ENCODE measurements at regions not wholly inside any gene's neighbourhood (a gene's known extent, or its start where the extent isn't known, plus 50 kb on each side); places are given as distances from the start of the nearest gene placed in this dataset.
A peak's percentile ranks its signal among the peaks of the same experiment; 100 is the strongest.

GRCh38 chr4:111595456-111595855, 549.8 kb upstream of the FAM241A start:
- no peak for DNase-seq (ENCODE audit: low spot score)

GRCh38 chr4:111596491-111596890, 548.8 kb upstream of the FAM241A start:
- DNase-seq (ENCODE audit: low spot score) = no peak

- no peak for DNase-seq (ENCODE audit: low spot score)
These were observed 543.6 kb upstream of the FAM241A start for GRCh38 chr4:111601671-111602070.

GRCh38 chr4:111602848-111603247, 542.4 kb upstream of the FAM241A start:
- no peak for DNase-seq (ENCODE audit: low spot score)

- no peak for DNase-seq (ENCODE audit: low spot score)
These were observed 540.1 kb upstream of the FAM241A start for GRCh38 chr4:111605111-111605510.

- no peak for DNase-seq (ENCODE audit: low spot score)
These were observed 534.6 kb upstream of the FAM241A start for GRCh38 chr4:111610681-111611080.

- DNase-seq (ENCODE audit: low spot score) = no peak
These were observed 526.3 kb upstream of the FAM241A start for GRCh38 chr4:111618908-111619307.

- DNase-seq (ENCODE audit: low spot score) = no peak
These were observed 516.8 kb upstream of the FAM241A start for GRCh38 chr4:111628437-111628836.

- DNase-seq (ENCODE audit: low spot score) = no peak
These were observed 514.5 kb upstream of the FAM241A start for GRCh38 chr4:111630705-111631104.

- DNase-seq (ENCODE audit: low spot score) = no peak
These were observed 513.8 kb upstream of the FAM241A start for GRCh38 chr4:111631215-111631999.

- no peak for DNase-seq (ENCODE audit: low spot score)
These were observed 512.6 kb upstream of the FAM241A start for GRCh38 chr4:111632641-111633151.

GRCh38 chr4:111633663-111634266, 511.5 kb upstream of the FAM241A start:
- no peak for DNase-seq (ENCODE audit: low spot score)

- no peak for DNase-seq (ENCODE audit: low spot score)
These were observed 509.6 kb upstream of the FAM241A start for GRCh38 chr4:111635646-111636045.

- DNase-seq (ENCODE audit: low spot score) = no peak
These were observed 508.2 kb upstream of the FAM241A start for GRCh38 chr4:111636961-111637585.

GRCh38 chr4:111639120-111639690, 506.0 kb upstream of the FAM241A start:
- no peak for DNase-seq (ENCODE audit: low spot score)

GRCh38 chr4:111639876-111640275, 505.4 kb upstream of the FAM241A start:
- no peak for DNase-seq (ENCODE audit: low spot score)

- peak; percentile 78 for DNase-seq (ENCODE audit: low spot score)
These were observed 503.3 kb upstream of the FAM241A start for GRCh38 chr4:111641813-111642579.

- DNase-seq (ENCODE audit: low spot score) = no peak
These were observed 497.2 kb upstream of the FAM241A start for GRCh38 chr4:111648056-111648455.

GRCh38 chr4:111649308-111649707, 495.9 kb upstream of the FAM241A start:
- no peak for DNase-seq (ENCODE audit: low spot score)

GRCh38 chr4:111650146-111650545, 495.1 kb upstream of the FAM241A start:
- DNase-seq (ENCODE audit: low spot score) = no peak

GRCh38 chr4:111650674-111651086, 494.6 kb upstream of the FAM241A start:
- DNase-seq (ENCODE audit: low spot score) = no peak

- no peak for DNase-seq (ENCODE audit: low spot score)
These were observed 493.0 kb upstream of the FAM241A start for GRCh38 chr4:111652236-111652635.
